EL (cell line): ENCODE measurements at regions not wholly inside any gene's neighbourhood (a gene's known extent, or its start where the extent isn't known, plus 50 kb on each side); places are given as distances from the start of the nearest gene placed in this dataset.

Experiments
- DNase-seq: peaks from one replicate; pipeline ENCODE4 v3.0.0-alpha.2; 2016

DNA sequence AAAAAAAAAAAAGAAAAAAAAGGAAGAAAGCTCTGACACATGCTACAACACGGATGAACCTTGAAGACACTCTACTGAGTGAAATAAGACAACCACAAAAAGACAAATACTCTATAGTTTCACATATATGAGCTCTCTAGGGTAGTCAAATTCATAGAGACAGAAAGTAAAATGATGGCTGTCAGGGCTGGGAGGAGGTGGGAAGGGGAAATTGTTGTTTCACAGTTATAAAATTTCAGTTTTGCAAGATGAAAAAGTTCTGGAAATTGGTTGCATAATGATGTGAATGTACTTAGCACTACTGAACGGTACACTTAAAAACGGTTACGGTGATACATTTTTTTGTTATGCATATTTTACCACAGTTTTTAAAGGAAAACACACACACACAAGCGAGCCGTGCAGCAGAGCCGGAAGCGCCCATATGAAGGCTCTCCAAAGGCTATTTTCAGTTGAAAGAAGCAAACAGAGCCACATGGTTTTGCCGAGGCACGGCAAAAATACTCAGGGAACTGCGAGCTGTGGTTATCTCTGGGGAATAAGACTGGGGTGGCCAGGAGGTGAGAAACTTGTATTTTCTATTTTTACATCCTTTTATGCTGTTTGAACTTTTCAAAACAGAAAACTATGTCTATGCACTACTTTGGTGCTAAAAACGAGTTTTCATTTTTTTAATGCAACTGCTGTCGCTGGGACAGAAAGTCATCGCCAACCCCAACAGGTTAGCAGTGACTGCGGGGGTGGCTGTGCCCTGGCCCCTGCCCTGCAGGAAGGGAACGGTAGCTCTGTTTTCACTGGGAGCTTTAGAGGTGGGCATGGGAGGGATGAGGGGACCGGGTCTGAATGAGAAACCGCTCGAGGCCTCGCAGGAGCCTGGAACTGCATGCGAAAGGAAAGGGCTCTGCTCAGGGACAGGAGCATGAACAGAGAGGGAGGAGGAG is 132.9 kb downstream of the OAT start:
- DNase-seq = no peak

DNA sequence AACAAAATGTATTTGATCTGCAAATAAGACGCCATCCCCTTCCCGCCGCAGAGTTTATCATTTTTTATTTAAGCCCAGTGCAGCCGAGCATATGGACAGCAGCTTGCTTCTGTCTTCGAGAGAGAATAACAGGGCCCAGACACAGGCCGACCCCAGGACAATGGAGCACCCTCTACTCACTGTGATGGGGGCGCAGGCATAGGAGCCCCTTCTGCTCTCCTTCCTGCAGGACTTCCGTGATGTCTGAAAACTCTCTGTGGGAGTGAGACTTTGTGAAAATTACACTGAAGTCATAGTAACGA is 134.8 kb downstream of the OAT start:
- no peak for DNase-seq

DNA sequence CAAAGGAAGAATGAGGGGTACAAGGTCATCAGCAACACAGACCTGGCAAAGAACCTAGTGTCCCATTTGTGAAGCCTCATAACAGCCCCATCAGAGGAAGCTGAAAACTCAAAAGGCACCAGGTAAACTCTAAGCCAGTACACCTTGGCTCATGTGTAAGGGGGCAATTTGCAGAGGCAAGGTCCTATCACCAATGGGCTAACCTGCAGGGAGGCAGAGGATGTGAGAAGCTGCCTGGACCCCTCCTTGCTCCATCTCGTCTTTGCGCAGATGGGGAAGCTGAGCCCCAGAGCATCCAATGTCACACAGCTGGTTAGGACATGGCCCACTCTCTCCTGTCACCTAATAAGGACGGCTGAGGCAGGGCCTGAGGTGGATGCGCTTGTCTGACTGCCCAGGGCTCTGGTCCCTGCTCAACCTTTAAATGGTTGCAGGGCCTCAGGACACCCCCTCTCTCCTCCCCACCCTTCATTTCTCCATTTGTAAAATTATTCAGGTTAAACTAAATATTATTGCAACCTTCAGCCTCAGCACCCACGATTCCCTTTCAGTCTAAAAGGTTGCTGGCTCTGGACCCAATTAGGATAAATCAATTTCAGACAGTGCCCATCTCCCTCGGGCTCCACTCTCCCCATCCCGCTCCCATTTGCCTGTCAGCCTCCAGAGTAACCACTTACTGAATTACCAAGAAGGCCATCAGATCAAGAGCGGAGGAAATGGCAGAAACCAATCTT is 135.3 kb downstream of the OAT start:
- no peak for DNase-seq

DNA sequence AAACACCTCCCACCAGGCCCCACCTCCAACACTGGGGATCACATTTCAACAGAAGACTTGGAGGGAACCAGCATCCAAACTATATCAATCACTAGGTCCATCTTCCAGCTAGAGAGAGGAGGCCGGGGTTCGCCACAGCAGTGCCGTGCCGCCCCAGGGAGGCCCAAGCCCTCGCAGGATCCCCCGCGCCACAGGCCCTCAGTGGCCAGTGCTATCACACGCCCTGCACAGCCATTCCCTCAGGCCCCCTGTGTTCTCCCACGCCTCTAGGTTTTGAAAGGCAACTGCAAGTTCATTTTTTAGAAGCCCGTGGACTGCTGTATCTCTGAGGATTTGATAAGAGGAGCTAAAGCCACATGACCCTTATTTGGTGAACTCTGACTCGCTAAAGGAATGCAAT is 136.4 kb downstream of the OAT start:
- no peak for DNase-seq

DNA sequence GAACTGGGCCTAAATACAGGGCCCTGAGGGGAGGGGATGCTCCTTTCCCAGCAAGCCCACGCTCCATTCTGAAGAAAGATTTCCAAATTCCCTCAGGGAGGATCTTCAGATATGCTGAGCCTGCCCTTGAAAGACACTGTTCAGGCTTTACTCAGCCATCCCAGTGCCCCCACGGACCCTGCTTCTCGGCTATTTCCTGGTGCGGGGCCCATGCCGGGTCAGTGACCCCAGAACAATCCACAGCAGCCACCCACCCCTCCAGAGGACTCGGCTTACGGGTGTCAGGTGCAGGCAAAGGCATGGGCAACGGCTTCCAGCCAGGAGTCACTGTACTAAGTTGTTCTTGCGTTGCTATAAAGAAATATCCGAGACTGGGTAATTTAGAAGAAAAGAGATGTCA is 137.1 kb downstream of the OAT start:
- DNase-seq = no peak

DNA sequence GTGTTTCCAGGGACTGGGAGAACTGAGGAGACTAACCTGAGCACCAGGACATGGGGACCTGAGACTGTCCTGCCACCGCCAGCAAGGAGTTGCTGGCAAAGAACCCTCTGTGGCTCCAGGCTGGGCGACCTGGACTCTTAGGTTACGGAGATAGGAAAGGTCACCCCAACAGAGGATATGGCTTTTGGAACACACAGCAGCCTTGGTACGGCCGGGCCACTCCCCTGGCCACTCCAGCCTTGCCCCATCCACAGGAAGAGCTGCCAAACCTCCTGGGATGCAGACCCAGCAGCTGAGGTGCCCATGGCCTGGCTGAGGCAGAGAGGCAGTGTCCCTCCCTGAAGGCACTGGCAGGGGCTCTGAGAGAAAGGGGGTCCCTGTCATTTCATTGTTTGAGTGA is 137.8 kb downstream of the OAT start:
- DNase-seq = no peak

DNA sequence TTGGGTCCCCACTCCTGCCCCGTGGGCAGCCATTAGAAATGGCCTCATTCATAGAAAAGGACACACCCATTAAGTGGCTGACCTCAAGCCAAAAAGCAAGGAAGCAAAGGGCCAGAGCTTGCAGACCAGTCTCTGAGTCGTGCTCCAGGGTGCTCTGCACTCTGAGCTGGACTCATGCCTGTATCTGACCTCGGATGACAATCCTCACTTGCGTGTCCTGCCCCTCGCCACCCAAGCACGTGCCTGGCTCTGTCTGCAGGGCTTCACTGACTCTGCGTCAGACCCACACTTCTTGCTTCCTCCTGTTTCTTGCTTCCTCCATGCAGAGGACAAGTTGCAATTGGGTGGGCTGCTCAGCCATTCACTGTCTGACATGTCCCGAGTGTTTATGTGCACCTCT is 138.8 kb downstream of the OAT start:
- DNase-seq = no peak

DNA sequence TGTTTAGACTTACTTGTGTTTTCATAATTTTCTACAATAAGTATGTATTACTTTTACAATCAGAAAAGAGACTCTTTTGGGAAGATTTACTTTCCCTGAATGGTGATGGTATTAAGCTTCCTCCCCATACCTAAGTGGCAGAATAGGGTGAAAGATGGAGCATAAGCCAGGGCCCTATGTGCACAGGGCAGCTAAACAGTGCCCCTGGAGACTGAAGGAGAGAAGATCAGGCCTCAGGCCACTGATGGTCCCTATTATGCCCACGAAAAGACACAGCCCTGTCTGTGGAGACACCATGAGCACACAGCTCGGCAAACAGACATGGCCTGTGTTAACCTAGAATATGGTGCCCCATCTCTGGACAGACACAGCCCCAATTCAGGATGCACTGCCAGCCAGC is 139.4 kb downstream of the OAT start:
- DNase-seq = no peak

DNA sequence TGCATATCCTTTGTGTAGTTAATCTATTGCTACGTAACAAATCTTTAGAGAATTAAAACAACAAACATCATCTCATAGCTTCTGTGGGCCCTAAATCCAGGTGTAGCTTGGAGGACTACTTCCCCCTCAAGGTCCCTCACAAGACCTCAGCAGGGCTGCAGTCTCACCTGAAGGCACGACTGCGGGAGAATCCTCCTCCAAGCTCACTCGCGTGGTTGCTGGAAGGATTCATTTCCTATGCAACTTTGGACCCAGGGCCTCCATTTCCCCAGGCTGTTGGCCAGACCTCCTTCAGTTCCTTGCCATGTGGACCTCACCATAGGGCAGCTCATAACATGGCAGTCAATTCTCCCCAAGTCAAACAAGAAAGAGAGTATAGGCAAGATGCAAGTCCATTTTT is 140.4 kb downstream of the OAT start:
- no peak for DNase-seq

DNA sequence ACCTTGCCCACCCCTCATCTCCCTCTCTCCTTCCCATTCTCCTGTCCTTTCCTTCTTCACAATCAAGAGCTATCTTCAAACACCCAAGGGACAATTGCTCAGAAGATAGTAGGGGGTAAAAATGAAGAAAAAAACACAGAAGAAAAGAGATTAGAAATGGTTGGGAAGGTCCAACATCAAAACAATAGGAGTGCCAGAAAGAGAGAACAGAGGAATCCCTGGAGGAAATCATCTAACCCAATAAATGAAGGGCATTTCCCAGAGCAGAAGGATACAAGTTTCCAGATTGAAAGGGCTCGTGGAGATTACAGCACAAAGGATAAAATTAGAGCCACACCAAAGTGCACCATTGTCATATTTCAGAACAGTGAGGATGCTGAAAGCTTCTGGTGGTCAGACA is 145.6 kb downstream of the OAT start:
- DNase-seq = no peak

DNA sequence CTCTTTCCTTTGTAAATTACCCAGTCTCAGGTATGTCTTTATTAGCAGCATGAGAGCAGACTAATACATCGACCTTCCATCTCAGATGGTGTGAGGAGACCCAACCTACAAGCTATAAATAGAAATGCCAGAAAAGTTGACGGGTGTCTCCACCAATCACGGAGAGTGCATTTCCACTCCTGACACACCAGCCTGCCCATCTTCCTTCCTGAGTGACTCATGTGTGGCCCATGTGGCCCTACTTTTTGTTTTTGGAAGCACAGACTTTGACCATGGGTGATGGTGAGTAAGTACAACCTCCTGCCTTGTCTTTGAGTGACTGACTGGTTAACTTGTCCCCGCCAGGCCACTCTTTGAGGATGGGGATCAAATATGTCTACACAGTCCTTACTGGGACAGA is 147.0 kb downstream of the OAT start:
- no peak for DNase-seq

DNA sequence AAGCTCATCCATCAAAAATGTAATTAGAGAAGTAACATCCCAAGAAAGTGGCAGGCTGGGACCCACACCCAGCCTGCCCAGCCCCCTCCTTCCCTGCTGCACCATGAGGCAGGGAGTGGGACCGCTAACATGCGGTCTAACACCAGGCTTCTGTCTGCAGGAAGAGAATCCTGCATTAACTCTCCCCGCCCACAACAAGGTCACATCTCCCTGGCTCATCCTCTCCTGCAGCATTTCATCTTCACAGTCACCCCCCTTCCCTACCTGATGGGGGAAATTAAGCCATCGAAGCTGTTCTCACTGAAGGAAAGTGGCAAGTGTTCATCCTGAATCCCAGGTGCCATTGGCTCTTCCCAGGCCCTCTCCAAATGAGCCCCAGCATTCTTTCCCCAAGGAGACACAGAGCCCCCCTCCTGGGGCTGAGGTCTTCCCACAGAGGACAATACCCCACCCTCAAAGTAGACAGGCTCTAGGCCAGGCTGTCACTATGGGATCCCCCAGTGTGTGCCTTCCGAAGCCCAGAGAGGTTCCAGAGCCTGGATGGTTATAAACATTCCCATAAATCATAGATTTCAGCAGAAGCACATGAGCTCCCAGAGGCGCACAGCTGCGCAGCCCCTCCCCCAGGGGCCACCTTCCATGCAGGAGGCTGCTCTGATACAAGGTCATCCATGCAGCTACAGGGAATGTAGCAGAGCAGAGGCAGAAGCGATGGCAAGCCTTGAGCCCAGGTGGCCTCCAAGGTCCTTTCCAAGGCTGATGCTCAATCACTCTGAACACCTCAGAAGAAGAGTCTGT is 148.0 kb downstream of the OAT start:
- DNase-seq = no peak

DNA sequence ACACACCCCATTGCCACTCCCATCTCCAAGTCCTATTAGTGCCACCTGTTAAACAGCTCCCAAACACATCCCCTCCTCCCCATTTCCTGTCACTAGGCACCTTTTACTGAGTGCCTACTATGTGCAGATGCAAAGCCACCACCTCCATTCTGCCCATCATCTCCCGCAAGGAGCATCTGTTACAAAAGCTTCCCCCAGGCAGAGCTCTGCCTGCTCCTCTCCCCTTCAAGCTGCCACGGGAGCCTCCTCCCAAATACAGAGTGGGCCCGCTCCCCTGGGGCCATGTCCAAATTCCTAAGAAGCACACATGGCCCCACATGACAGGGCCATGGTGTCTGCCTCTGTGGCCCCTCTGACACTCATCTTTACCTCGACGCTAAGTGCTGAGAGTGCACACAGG is 149.7 kb downstream of the OAT start:
- DNase-seq = no peak

DNA sequence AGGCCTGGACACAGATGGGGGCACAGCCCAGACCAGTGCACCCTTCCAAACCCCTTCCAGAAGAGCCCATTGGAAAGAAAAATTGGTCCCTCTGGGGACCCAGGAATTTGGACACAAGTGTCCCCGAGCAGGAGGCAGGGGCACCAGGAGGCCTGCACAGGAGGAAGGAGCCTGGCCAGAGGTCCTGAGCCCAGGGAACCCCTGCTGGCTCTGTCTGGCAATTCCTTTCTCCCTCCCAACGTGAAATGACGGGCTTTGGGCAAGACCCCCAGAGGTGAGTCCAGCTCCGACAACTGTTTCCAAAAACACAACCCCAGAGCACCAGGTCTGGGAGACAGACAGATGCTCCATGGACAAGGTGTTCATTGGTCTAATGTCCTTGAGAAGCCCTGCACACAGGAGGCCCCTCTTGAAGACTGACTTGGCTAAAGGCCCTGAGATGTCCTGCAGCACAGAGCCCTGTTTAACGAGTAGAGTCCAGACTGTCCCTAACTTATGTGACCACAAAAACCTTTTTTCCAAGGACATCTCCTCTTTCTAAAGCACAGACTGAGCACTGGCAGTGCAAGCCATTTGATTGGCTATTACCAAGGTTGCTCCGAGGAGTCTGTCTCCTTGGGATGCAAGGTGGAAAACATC is 150.7 kb downstream of the OAT start:
- DNase-seq = no peak

DNA sequence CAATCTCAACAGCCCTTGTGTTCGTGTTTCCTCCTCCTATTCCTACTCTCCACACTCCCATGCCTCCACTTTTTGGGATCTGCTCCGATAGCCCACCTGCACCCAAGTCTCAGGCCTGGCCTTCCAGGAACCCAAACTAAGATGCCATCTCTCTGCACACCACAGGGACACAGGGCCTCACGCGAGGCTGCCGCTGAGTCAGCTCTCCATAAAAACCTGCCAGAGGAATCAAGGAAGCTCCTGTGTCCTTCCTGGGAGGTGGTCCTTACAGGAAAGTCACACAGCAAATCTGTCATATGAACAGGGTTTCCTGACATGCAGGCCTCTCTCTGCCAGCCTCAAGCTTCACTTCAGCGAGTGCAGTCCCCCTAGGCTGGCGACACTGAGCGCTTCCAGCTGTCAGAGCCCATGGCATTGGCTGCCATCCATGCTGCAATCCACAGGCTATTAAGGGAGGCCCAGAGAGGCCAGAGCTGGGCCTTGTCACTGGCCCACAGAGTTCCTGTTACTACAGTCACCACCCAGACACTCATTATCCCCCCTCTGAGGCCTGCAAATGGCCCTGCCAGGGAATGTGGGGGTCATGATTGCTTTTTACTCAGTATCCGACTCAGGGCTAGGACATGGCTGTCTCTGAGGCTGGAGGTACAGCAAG is 151.4 kb downstream of the OAT start:
- DNase-seq = peak; percentile 15

DNA sequence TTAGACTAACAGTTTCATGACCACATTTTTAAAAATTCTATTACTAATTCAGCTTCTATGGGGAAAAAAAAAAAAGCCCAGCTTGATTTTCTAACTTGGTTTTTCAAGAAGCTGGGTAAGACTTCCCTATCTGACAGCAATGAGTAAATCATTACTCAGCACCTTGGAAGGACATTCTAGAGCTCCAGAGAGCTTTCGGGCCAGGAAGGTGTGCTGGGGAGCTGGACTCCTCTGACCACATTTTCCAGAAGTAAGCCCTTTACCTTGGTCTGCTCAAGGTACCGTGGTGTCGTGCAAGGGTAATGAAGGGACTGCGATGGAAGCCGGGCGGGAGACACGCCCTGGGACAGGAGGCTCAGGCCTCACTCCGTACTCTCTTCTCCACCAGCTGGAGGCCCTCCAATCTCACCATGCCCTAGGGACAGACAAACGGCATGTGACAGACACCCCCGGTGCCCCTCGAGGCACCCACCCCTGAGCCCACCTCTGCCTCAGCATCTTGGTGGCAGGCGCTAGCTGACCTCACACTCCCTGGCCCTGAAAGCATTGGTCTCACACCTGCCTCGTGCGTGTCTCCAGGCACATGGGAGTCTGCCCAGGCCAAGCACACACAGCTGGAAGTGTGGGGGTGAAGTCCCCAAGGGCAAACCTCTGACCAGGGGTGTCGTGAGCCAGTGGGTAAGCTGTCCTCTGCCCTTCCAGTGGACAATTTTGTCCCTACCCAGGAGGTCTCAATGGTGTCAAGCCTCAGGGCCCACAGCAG is 152.1 kb downstream of the OAT start:
- DNase-seq = no peak

DNA sequence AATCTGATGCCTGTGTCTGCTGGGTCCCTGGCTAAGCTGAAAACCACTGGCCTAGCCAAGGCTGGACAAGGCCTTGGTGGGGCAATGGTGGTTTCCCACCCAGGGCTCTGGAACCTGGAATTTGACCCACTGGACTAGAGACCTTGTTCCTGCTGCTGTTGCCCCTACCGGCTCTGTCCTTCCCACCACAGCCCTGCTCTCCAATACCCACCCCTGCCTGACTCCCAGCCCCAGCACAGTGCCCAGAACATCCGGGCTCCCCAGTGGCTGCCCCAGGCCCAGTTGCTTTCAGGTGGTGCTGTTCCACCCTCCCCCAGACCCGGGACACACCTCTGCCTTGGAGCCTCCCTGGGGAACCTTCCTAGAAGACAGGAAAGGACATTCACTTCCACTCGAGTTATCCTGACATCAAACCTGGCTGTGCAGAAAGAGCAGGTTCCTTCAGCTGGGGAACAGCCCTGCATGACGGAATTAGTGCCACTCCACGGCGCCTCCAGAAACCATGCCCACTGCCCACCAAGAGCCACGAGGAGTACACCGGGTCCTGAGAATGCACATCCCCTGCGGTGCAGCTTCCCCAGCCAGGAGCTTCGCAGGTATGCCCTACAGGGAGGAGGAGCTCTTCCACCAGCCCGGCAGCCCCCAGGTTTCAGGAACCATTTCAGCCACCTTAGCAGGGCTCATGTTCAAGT is 152.8 kb downstream of the OAT start:
- no peak for DNase-seq

DNA sequence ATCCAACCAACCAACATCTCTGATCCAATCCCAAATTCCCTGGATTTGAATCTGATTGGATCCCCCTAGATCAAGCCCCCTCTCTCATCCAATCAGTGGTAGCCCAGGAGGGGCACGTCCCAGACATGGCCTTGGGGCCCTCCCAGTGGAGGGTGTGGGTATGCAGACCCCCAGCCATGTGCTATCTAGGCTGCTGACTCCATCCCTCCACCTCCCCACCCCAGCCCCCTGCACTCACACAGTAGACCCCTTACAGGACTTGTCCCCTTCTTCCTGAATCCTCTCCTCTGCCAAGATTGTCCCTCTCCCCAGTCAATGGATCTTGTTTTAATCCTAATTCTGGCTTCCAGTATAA is 153.4 kb downstream of the OAT start:
- DNase-seq = no peak

DNA sequence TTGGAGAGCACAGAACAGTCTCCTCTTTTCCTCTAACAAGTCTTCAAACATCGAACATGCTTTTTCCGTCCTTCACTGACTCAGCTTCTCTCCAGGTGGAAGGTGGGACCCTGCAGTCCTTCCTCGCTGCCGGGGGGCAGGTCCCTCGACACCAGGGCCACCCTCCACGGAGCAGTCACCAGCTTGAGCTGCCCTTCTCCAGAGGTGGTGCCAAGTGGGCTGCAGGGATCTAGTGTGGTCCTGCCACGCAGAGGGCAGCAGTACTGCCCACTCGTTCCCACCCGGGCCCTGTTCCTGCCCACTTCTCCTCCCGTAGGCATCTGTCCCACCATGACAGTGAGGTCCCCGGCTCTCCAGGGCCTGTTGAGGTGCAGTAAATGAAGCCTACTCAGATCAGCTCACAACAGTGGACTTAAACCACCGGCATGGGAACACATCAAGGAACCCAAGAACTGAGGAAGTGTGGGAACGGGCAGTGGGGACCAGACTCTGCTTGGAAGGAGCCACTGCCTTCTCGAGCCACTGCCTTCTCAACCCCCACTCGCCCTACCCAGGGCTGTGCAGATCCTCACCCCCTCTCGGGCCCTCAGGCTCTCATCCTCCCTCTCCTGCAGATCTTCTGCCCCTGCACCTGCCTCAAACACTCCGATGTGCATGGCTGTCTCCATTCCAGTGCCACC is 153.9 kb downstream of the OAT start:
- no peak for DNase-seq

DNA sequence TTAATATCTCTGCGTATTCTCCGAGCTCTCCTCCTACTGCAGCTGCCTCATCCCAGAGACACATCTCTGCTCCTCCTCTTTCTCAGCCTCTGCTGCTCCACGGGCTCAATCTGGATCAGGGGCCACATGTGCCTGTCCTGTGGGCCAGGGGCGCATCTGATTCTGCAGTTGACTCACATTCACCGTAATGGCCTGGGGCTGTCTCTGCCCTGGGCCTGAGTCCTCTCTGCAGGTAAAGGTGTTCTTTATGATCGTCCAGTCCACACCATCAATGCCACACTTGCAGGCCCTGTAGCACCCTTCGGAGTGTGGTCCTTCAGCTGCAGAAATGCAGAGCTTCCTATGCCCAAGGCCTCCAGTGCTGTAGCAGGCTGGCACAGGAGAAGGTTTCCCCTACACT is 154.5 kb downstream of the OAT start:
- no peak for DNase-seq

DNA sequence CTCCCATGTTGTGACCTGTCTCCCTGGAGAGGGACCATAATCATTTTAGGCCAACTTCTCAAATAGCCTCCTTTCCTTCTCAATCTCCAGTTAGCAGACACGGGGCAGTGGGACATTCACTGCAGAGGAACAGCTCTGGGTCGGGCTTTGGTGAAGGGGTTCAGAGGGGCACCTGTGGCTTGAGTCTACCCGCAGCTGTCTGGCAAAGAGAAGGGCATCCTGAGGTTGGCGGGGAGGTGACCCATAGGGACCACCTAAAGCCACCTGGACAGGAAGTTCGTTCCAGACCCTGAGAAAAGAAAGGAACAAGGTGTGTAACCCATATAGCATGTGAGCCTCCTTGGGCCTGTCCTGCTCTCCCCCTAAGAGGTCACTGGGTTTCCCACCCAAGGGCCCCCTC is 155.0 kb downstream of the OAT start:
- no peak for DNase-seq
